GM06990 (cell line): ENCODE measurements at regions not wholly inside any gene's neighbourhood (a gene's known extent, or its start where the extent isn't known, plus 50 kb on each side); places are given as distances from the start of the nearest gene placed in this dataset.
"Not testable (repeated sequence)": the region's sequence is repeated elsewhere in the genome, so short reads cannot be mapped to it uniquely, and the experiment has no call there.

Experiments
- DNase-seq: peaks from one replicate; pipeline ENCODE4 v3.0.0-alpha.2; 2011; ENCODE audit not compliant: insufficient read length; ENCODE audit errors: extremely low read depth
- H3K27me3 ChIP-seq: replicated peaks from 2 replicates; pipeline ENCODE4 v1.6.0; 2011; ENCODE audit warnings: low read length; ENCODE audit not compliant: control insufficient read depth, insufficient read depth
- H3K36me3 ChIP-seq: 2 replicates; pipeline ENCODE4 v1.5.1; 2011; ENCODE audit warnings: low read length; ENCODE audit not compliant: control insufficient read depth, insufficient read depth
- H3K4me3 ChIP-seq: replicated peaks from 2 replicates; pipeline ENCODE4 v1.5.1; 2011; ENCODE audit warnings: low read depth, mild to moderate bottlenecking, control low read depth, low read length
- TF ChIP-seq, protein P1 (sequence below): IDR thresholded peaks from 2 replicates; pipeline ENCODE4 v1.5.1; 2011; ENCODE audit warnings: low read length, control low read depth, mild to moderate bottlenecking, inconsistent platforms; ENCODE audit not compliant: insufficient read depth, poor library complexity, severe bottlenecking

- H3K36me3 ChIP-seq, result no peaks in the 10 kb centered on the region
- TF ChIP-seq, protein P1, sequence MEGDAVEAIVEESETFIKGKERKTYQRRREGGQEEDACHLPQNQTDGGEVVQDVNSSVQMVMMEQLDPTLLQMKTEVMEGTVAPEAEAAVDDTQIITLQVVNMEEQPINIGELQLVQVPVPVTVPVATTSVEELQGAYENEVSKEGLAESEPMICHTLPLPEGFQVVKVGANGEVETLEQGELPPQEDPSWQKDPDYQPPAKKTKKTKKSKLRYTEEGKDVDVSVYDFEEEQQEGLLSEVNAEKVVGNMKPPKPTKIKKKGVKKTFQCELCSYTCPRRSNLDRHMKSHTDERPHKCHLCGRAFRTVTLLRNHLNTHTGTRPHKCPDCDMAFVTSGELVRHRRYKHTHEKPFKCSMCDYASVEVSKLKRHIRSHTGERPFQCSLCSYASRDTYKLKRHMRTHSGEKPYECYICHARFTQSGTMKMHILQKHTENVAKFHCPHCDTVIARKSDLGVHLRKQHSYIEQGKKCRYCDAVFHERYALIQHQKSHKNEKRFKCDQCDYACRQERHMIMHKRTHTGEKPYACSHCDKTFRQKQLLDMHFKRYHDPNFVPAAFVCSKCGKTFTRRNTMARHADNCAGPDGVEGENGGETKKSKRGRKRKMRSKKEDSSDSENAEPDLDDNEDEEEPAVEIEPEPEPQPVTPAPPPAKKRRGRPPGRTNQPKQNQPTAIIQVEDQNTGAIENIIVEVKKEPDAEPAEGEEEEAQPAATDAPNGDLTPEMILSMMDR, result no peak
These were observed 327.2 kb upstream of the CITED2 start for GRCh38 chr6:139701695-139702094.

DNA sequence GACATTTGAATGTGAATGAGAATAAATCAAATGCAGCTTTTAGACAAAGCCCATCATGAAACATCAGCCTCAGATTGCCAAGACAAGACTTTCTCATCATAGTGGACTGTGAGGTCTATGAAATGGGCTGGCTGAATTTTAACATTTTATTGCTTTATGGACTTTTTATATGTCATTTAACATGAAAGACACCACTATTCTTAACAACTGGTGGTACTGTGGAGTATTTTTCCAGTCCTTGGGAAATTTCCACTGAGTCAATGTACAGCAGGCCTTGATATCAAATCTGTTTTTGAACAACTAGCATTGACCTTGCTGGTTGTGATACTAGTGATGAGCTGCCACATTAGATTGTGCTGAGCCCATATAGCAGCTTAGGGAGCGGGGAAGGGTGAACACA is 326.6 kb upstream of the CITED2 start:
- DNase-seq, result no peak
- no peaks in the 10 kb centered on the region for H3K36me3 ChIP-seq
- TF ChIP-seq, protein P1, result no peak
- no peaks in the 10 kb centered on the region for H3K27me3 ChIP-seq
- H3K4me3 ChIP-seq, result no peak overlapping the region

More at GRCh38 chr6:139701695-139702094, 327.2 kb upstream of the CITED2 start:
- no peaks in the 10 kb centered on the region for H3K27me3 ChIP-seq
- DNase-seq, result no peak
- H3K4me3 ChIP-seq, result no peak overlapping the region

DNA sequence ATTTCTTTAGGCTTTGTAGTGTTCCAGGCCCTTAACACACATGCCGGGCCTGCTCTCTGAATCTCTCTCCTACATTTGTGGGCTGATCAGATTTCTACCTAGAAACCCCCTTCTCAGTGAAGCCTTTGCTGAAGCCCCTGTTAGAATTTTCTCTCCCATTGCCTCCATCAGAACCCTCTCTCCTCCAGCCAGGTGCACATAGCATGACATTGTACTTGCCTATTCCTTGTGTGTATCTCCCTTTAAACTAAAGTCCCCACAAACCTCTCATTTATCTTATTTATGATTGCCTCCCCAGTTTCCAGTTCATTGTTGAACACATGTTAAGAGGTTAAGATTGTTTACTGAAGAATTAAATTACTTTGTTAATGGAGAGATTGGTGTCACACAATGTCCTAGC is 325.5 kb upstream of the CITED2 start:
- Histone ChIP-seq H3K36me3 (no peaks in the 10 kb centered on the region), H3K4me3 (no peak overlapping the region), H3K27me3 (no peaks in the 10 kb centered on the region)
- no peak for DNase-seq
- TF ChIP-seq, protein P1, result no peak

- Histone ChIP-seq H3K27me3 (no peaks in the 10 kb centered on the region), H3K4me3 (no peak overlapping the region), H3K36me3 (no peaks in the 10 kb centered on the region)
- no peak for DNase-seq
- TF ChIP-seq, protein P1, result no peak
These were observed 324.9 kb upstream of the CITED2 start for GRCh38 chr6:139699335-139699734.

DNA sequence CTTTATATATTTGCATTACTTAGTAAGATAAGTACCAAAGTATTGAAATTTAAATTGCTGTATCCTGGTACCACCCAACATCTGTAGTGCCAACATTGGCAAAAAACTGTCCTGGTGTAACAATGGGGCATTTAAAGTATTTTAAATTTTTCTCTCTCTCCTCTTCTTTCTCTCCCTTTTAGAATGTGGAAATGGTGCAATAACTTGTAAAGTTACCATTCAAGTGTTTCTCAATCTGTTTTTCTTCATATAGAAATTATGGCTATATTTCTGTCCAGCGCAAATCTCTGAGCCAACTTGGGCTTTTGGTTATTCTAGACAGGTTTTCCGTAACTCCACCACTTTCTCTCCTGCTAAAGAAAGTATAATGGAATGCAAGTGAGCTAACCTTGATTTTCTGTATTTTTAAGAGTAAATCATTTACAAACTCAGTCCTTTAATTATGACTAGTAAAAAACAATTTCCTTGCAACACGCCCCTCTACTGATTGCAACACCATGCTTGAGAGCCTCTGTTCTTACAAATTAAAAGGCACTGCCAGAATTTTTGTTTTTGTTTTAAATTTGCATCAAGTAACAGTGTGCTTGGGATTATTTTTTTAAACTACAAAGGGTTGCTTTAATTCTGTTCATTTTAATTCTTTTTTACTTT is 324.2 kb upstream of the CITED2 start:
- H3K36me3 ChIP-seq, result no peaks in the 10 kb centered on the region
- no peak overlapping the region for H3K4me3 ChIP-seq
- no peak for DNase-seq
- TF ChIP-seq, protein P1, result no peak
- H3K27me3 ChIP-seq, result no peaks in the 10 kb centered on the region

DNA sequence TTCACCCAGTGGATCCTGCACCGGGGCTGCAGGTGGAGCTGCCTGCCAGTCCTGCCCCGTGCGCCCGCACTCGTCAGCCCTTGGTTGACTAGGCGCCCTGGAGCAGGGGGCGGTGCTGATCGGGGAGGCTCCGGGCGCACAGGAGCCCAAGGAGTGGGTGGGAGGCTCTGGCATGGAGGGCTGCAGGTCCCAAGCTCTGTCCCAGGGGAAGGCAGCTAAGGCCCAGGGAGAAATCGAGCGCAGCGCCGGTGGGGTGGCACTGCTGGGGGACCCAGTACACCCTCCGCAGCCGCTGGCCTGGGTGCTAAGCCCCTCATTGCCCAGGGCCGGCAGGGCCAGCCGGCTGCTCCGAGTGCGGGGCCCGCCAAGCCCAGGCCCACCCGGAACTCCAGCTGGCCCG is 323.4 kb upstream of the CITED2 start:
- not testable (repeated sequence) for H3K27me3 ChIP-seq, DNase-seq, H3K36me3 ChIP-seq, H3K4me3 ChIP-seq

DNA sequence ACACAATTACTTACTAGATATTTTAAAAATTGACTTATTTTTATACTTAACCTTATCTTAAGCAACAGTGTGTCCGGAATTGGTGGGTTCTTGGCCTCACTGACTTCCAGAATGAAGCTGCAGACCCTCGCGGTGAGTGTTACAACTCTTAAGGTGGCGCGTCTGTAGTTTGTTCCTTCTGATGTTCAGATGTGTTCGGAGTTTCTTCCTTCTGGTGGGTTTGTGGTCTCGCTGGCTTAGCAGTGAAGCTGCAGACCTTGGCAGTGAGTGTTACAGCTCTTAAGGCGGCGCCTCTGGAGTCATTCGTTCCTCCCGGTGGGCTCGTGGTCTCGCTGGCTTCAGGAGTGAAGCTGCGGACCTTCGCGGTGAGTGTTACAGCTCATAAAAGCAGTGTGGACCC is 322.5 kb upstream of the CITED2 start:
- not testable (repeated sequence) for H3K27me3 ChIP-seq, DNase-seq, H3K4me3 ChIP-seq, H3K36me3 ChIP-seq
